ENCODE measurements at regions not wholly inside any gene's neighbourhood (a gene's known extent, or its start where the extent isn't known, plus 50 kb on each side); places are given as distances from the start of the nearest gene placed in this dataset.

GRCh38 chr13:70792121-70792520 lies 683.9 kb upstream of the KLHL1 start:
- Histone ChIP-seq H3K27me3 (ENCODE audit: insufficient read depth, low read length, poor library complexity, severe bottlenecking) (no peaks in the 10 kb centered on the region), H3K4me2 (ENCODE audit: low read depth, low read length, poor library complexity, severe bottlenecking) (no peak overlapping the region), H3K9me2 (replicated peaks; ENCODE audit: low read depth, low read length) (no peaks in the 10 kb centered on the region), H3K4me3 (ENCODE audit: low read length, poor library complexity, severe bottlenecking) (no peak overlapping the region), H3K4me1 (ENCODE audit: insufficient read depth, low read length, poor library complexity, severe bottlenecking) (peaks cover 7% of the 10 kb centered on the region), H3F3A (ENCODE audit: low read depth) (no peaks in the 10 kb centered on the region), H3K9ac (ENCODE audit: low read depth, low read length, poor library complexity, severe bottlenecking) (no peak overlapping the region), H2AFZ (ENCODE audit: low read length) (no peak overlapping the region), H3K79me2 (ENCODE audit: insufficient read depth, low read length) (no peaks in the 10 kb centered on the region), H3K9me3 (ENCODE audit: insufficient read depth, low read depth, low read length) (no peaks in the 10 kb centered on the region), H4K20me1 (ENCODE audit: insufficient read depth, low read length, poor library complexity, severe bottlenecking) (no peaks in the 10 kb centered on the region), H3K36me3 (ENCODE audit: insufficient read depth, low read length) (no peaks in the 10 kb centered on the region)
- TF ChIP-seq EZH2phosphoT487 (IDR thresholded peaks at IDR 0.05; ENCODE audit: borderline replicate concordance) (no peak), CTCF (conservative IDR thresholded peaks at IDR 0.05; ENCODE audit: low read length) (peak; percentile 50)

- no peaks in the 10 kb centered on the region for H3K9me3 ChIP-seq (ENCODE audit: insufficient read depth, low read depth, low read length)
Measured at GRCh38 chr13:70789751-70790150, 681.5 kb upstream of the KLHL1 start.

GRCh38 chr13:70788074-70788473 lies 679.8 kb upstream of the KLHL1 start:
- Histone ChIP-seq H3K9me2 (replicated peaks; ENCODE audit: low read depth, low read length) (no peaks in the 10 kb centered on the region), H3F3A (ENCODE audit: low read depth) (no peaks in the 10 kb centered on the region), H3K4me1 (ENCODE audit: insufficient read depth, low read length, poor library complexity, severe bottlenecking) (peaks cover 2% of the 10 kb centered on the region), H3K9me3 (ENCODE audit: insufficient read depth, low read depth, low read length) (no peaks in the 10 kb centered on the region), H2AFZ (ENCODE audit: low read length) (peak overlapping the region; percentile 35; the same call in 1 of the 2 replicates), H3K4me3 (ENCODE audit: low read length, poor library complexity, severe bottlenecking) (no peak overlapping the region), H3K79me2 (ENCODE audit: insufficient read depth, low read length) (no peaks in the 10 kb centered on the region), H3K9ac (ENCODE audit: low read depth, low read length, poor library complexity, severe bottlenecking) (no peak overlapping the region), H3K27me3 (ENCODE audit: insufficient read depth, low read length, poor library complexity, severe bottlenecking) (no peaks in the 10 kb centered on the region), H3K36me3 (ENCODE audit: insufficient read depth, low read length) (no peaks in the 10 kb centered on the region), H3K4me2 (ENCODE audit: low read depth, low read length, poor library complexity, severe bottlenecking) (no peak overlapping the region), H4K20me1 (ENCODE audit: insufficient read depth, low read length, poor library complexity, severe bottlenecking) (no peaks in the 10 kb centered on the region)
- TF ChIP-seq EZH2phosphoT487 (IDR thresholded peaks at IDR 0.05; ENCODE audit: borderline replicate concordance) = no peak

More at GRCh38 chr13:70789751-70790150, 681.5 kb upstream of the KLHL1 start:
- H4K20me1 ChIP-seq (ENCODE audit: insufficient read depth, low read length, poor library complexity, severe bottlenecking) = no peaks in the 10 kb centered on the region
- no peak overlapping the region for H3K4me2 ChIP-seq (ENCODE audit: low read depth, low read length, poor library complexity, severe bottlenecking)
- H2AFZ ChIP-seq (ENCODE audit: low read length) = no peak overlapping the region
- no peak overlapping the region for H3K9ac ChIP-seq (ENCODE audit: low read depth, low read length, poor library complexity, severe bottlenecking)
- no peaks in the 10 kb centered on the region for H3K9me2 ChIP-seq (replicated peaks; ENCODE audit: low read depth, low read length)
- TF ChIP-seq CTCF (conservative IDR thresholded peaks at IDR 0.05; ENCODE audit: low read length) (no peak), EZH2phosphoT487 (IDR thresholded peaks at IDR 0.05; ENCODE audit: borderline replicate concordance) (no peak)
- H3K4me1 ChIP-seq (ENCODE audit: insufficient read depth, low read length, poor library complexity, severe bottlenecking) = peaks cover 7% of the 10 kb centered on the region
- no peaks in the 10 kb centered on the region for H3K27me3 ChIP-seq (ENCODE audit: insufficient read depth, low read length, poor library complexity, severe bottlenecking)
- H3F3A ChIP-seq (ENCODE audit: low read depth) = no peaks in the 10 kb centered on the region
- no peaks in the 10 kb centered on the region for H3K36me3 ChIP-seq (ENCODE audit: insufficient read depth, low read length)
- no peaks in the 10 kb centered on the region for H3K79me2 ChIP-seq (ENCODE audit: insufficient read depth, low read length)
- H3K4me3 ChIP-seq (ENCODE audit: low read length, poor library complexity, severe bottlenecking) = no peak overlapping the region

Data from Loucy (cell line).